ENCODE measurements at regions not wholly inside any gene's neighbourhood (a gene's known extent, or its start where the extent isn't known, plus 50 kb on each side); places are given as distances from the start of the nearest gene placed in this dataset.

GRCh38 chr7:55629051-55629677, 56.9 kb upstream of the VOPP1 start:
- no peak for DNase-seq (ENCODE audit: low read depth)

GRCh38 chr7:55624813-55625212, 52.5 kb upstream of the VOPP1 start:
- DNase-seq (ENCODE audit: low read depth) = no peak

GRCh38 chr7:55623617-55624016, 51.3 kb upstream of the VOPP1 start:
- DNase-seq (ENCODE audit: low read depth) = no peak

GRCh38 chr7:55622241-55622640, 49.9 kb upstream of the VOPP1 start:
- no peak for DNase-seq (ENCODE audit: low read depth)
